Liver (tissue), 7 donors: ENCODE measurements at regions not wholly inside any gene's neighbourhood (a gene's known extent, or its start where the extent isn't known, plus 50 kb on each side); places are given as distances from the start of the nearest gene placed in this dataset.

ENCODE experiments used
- DNase-seq: peaks from one replicate; pipeline ENCODE4 v3.0.0-alpha.2; 2017; ENCODE audit warnings: low spot score
- H3K27ac ChIP-seq, 2 donors: one replicate each; pipeline ENCODE4 v1.7.0; 2013; ENCODE audit warnings: inconsistent platforms in 2 of 2, low read length in 2 of 2, control low read depth in 1 of 2, low read depth in 1 of 2, mild to moderate bottlenecking in 1 of 2
- H3K27me3 ChIP-seq, 4 donors: one replicate each; pipeline versions ENCODE4 v1.6.1 to v1.7.0; 2013; ENCODE audit warnings: low read length in 3 of 4, inconsistent platforms in 1 of 4, mild to moderate bottlenecking in 1 of 4, moderate library complexity in 1 of 4; ENCODE audit not compliant: control insufficient read depth in 4 of 4, insufficient read depth in 4 of 4
- H3K36me3 ChIP-seq, 4 donors: one replicate each; pipeline versions ENCODE4 v1.6.1 to v1.7.0; 2013; ENCODE audit warnings: low read length in 3 of 4, mild to moderate bottlenecking in 3 of 4, low read depth in 1 of 4, moderate library complexity in 1 of 4; ENCODE audit not compliant: control insufficient read depth in 4 of 4, insufficient read depth in 3 of 4
- H3K4me1 ChIP-seq, 4 donors: one replicate each; pipeline versions ENCODE4 v1.6.1 to v1.7.0; 2013; ENCODE audit warnings: low read length in 3 of 4, mild to moderate bottlenecking in 3 of 4, moderate library complexity in 1 of 4; ENCODE audit not compliant: control insufficient read depth in 4 of 4, insufficient read depth in 4 of 4
- H3K4me3 ChIP-seq, 3 donors: one replicate each; pipeline versions ENCODE4 v1.6.1 to v1.7.0; 2013; ENCODE audit warnings: low read length in 3 of 3, control low read depth in 1 of 3, low read depth in 1 of 3, mild to moderate bottlenecking in 1 of 3
- H3K9ac ChIP-seq, 2 donors: one replicate each; pipeline ENCODE4 v1.7.0; 2013; ENCODE audit warnings: low read length in 2 of 2, mild to moderate bottlenecking in 2 of 2, moderate library complexity in 2 of 2, control low read depth in 1 of 2, low read depth in 1 of 2
- H3K9me3 ChIP-seq, 4 donors: one replicate each; pipeline versions ENCODE4 v1.6.1 to v1.7.0; 2013; ENCODE audit warnings: low read length in 3 of 4; ENCODE audit not compliant: control insufficient read depth in 4 of 4
- EGR1 ChIP-seq, 2 donors: IDR thresholded peaks; 2 replicates each; pipeline ENCODE4 v1.6.1; 2016 to 2018; ENCODE audit warnings: antibody characterized with exemption in 2 of 2, low read depth in 2 of 2
- FOXA1 ChIP-seq: IDR thresholded peaks from 2 replicates; pipeline ENCODE4 v1.6.1; 2016; ENCODE audit warnings: antibody characterized with exemption
- FOXA2 ChIP-seq: IDR thresholded peaks from 2 replicates; pipeline ENCODE4 v1.6.1; 2016; ENCODE audit warnings: antibody characterized with exemption
- GABPA ChIP-seq, 2 donors: IDR thresholded peaks in 1 of 2; conservative IDR thresholded peaks in 1 of 2; 2 replicates each; pipeline ENCODE4 v1.6.1; 2016; ENCODE audit warnings: antibody characterized with exemption in 2 of 2, mild to moderate bottlenecking in 1 of 2, moderate library complexity in 1 of 2
- HNF4A ChIP-seq, 2 donors: conservative IDR thresholded peaks; 2 replicates each; pipeline ENCODE4 v1.6.1; 2016; ENCODE audit warnings: antibody characterized with exemption in 2 of 2, mild to moderate bottlenecking in 2 of 2
- HNF4G ChIP-seq: IDR thresholded peaks from 2 replicates; pipeline ENCODE4 v1.6.1; 2016; ENCODE audit warnings: antibody characterized with exemption
- JUND ChIP-seq, 2 donors: IDR thresholded peaks; 2 replicates each; pipeline ENCODE4 v1.6.1; 2016; ENCODE audit warnings: antibody characterized with exemption in 2 of 2
- NR2F2 ChIP-seq: IDR thresholded peaks from 2 replicates; pipeline ENCODE4 v1.6.1; 2016; ENCODE audit warnings: antibody characterized with exemption
- RAD21 ChIP-seq, 2 donors: IDR thresholded peaks; 2 replicates each; pipeline ENCODE4 v1.6.1; 2016; ENCODE audit warnings: antibody characterized with exemption in 2 of 2, mild to moderate bottlenecking in 2 of 2
- RXRA ChIP-seq, 2 donors: IDR thresholded peaks; 2 replicates each; pipeline ENCODE4 v1.6.1; 2017 to 2018; ENCODE audit warnings: antibody characterized with exemption in 2 of 2, mild to moderate bottlenecking in 1 of 2
- SP1 ChIP-seq: IDR thresholded peaks from 2 replicates; pipeline ENCODE4 v1.6.1; 2018; ENCODE audit warnings: antibody characterized with exemption, mild to moderate bottlenecking
- TAF1 ChIP-seq: conservative IDR thresholded peaks from 2 replicates; pipeline ENCODE4 v1.6.1; 2016; ENCODE audit warnings: antibody characterized with exemption, mild to moderate bottlenecking
- YY1 ChIP-seq: IDR thresholded peaks from 2 replicates; pipeline ENCODE4 v1.6.1; 2016; ENCODE audit warnings: antibody characterized with exemption, mild to moderate bottlenecking
- ZBTB33 ChIP-seq: IDR thresholded peaks from 2 replicates; pipeline ENCODE4 v1.6.1; 2016; ENCODE audit warnings: antibody characterized with exemption
- WGBS: extraction: QIAGEN DNeasy Blood & Tissue Kit; methylation state at CpG from one replicate; pipeline ENCODE4 v1.1.7; 2013; 5-methylcytosine and 5-hydroxymethylcytosine counted together
- TF ChIP-seq, protein P1 (sequence below): IDR thresholded peaks from 2 replicates; pipeline ENCODE4 v1.6.1; 2016; ENCODE audit warnings: antibody characterized with exemption
- TF ChIP-seq, protein P2 (sequence below): IDR thresholded peaks from 2 replicates; pipeline ENCODE4 v1.6.1; 2016; ENCODE audit warnings: antibody characterized with exemption, mild to moderate bottlenecking
- TF ChIP-seq, protein P3 (sequence below): IDR thresholded peaks from 2 replicates; pipeline ENCODE4 v1.6.1; 2016; ENCODE audit warnings: antibody characterized with exemption
- donor health status: healthy.
- donor health status: healthy.
- donor health status: healthy.
- donor health status: healthy.

- Histone ChIP-seq H3K4me3 (no peak overlapping the region), H3K27me3 (no peaks in the 10 kb centered on the region), H3K9me3 (no peaks in the 10 kb centered on the region), H3K9ac (no peak overlapping the region), H3K36me3 (no peaks in the 10 kb centered on the region), H3K27ac (no peak overlapping the region), H3K4me1 (peaks cover 0 to 5% (median 4%) of the 10 kb centered on the region in 4 donors)
- TF ChIP-seq JUND (IDR thresholded peaks at IDR 0.05) (no peak), RAD21 (IDR thresholded peaks at IDR 0.05) (no peak), HNF4A (conservative IDR thresholded peaks at IDR 0.05) (no peak), YY1 (no peak), NR2F2 (no peak), FOXA2 (no peak), SP1 (no peak), FOXA1 (no peak)
- TF ChIP-seq, protein P1, sequence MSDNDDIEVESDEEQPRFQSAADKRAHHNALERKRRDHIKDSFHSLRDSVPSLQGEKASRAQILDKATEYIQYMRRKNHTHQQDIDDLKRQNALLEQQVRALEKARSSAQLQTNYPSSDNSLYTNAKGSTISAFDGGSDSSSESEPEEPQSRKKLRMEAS: no peak
- TF ChIP-seq, protein P2, sequence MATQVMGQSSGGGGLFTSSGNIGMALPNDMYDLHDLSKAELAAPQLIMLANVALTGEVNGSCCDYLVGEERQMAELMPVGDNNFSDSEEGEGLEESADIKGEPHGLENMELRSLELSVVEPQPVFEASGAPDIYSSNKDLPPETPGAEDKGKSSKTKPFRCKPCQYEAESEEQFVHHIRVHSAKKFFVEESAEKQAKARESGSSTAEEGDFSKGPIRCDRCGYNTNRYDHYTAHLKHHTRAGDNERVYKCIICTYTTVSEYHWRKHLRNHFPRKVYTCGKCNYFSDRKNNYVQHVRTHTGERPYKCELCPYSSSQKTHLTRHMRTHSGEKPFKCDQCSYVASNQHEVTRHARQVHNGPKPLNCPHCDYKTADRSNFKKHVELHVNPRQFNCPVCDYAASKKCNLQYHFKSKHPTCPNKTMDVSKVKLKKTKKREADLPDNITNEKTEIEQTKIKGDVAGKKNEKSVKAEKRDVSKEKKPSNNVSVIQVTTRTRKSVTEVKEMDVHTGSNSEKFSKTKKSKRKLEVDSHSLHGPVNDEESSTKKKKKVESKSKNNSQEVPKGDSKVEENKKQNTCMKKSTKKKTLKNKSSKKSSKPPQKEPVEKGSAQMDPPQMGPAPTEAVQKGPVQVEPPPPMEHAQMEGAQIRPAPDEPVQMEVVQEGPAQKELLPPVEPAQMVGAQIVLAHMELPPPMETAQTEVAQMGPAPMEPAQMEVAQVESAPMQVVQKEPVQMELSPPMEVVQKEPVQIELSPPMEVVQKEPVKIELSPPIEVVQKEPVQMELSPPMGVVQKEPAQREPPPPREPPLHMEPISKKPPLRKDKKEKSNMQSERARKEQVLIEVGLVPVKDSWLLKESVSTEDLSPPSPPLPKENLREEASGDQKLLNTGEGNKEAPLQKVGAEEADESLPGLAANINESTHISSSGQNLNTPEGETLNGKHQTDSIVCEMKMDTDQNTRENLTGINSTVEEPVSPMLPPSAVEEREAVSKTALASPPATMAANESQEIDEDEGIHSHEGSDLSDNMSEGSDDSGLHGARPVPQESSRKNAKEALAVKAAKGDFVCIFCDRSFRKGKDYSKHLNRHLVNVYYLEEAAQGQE: no peak
- no peak for DNase-seq
- 98% methylated on average over 1 of the region's 1 CpG for WGBS
These were observed 62.6 kb upstream of the HECTD2 start for GRCh38 chr10:91347529-91347928.

GRCh38 chr10:91349381-91349780 is 60.8 kb upstream of the HECTD2 start:
- no peak overlapping the region for H3K9ac ChIP-seq
- no peaks in the 10 kb centered on the region for H3K36me3 ChIP-seq
- no peak overlapping the region for H3K4me3 ChIP-seq
- H3K9me3 ChIP-seq: no peaks in the 10 kb centered on the region
- DNase-seq: no peak
- TF ChIP-seq SP1: no peak
- TF ChIP-seq EGR1 (IDR thresholded peaks at IDR 0.05; ENCODE audit: low read depth in 2 of 2): no peak
- no peak for TF ChIP-seq RXRA (IDR thresholded peaks at IDR 0.05)
- TF ChIP-seq GABPA (IDR thresholded peaks at IDR 0.05 in 1 of 2, conservative IDR thresholded peaks at IDR 0.05 in 1 of 2): no peak
- no peak for TF ChIP-seq RAD21 (IDR thresholded peaks at IDR 0.05)
- no peak for TF ChIP-seq ZBTB33
- no peak for TF ChIP-seq HNF4G
- no peak for TF ChIP-seq TAF1
- TF ChIP-seq JUND (IDR thresholded peaks at IDR 0.05): no peak
- TF ChIP-seq, protein P2: no peak
- no peak for TF ChIP-seq YY1
- TF ChIP-seq FOXA2: no peak
- TF ChIP-seq, protein P3, sequence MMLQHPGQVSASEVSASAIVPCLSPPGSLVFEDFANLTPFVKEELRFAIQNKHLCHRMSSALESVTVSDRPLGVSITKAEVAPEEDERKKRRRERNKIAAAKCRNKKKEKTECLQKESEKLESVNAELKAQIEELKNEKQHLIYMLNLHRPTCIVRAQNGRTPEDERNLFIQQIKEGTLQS: no peak
- TF ChIP-seq FOXA1: no peak
- TF ChIP-seq HNF4A (conservative IDR thresholded peaks at IDR 0.05): no peak
- TF ChIP-seq, protein P1: no peak
- H3K27ac ChIP-seq: no peak overlapping the region
- H3K4me1 ChIP-seq: peaks cover 0 to 5% (median 4%) of the 10 kb centered on the region in 4 donors
- H3K27me3 ChIP-seq: no peaks in the 10 kb centered on the region
